T47D (cell line): ENCODE measurements at regions not wholly inside any gene's neighbourhood (a gene's known extent, or its start where the extent isn't known, plus 50 kb on each side); places are given as distances from the start of the nearest gene placed in this dataset.

Source experiments
- DNase-seq, 2 experiments: peaks; one replicate each; pipeline versions ENCODE4 v3.0.0 to v3.0.0-alpha.2; 2011 to 2012; ENCODE audit warnings: low read depth in 1 of 2, low spot score in 1 of 2
- JUND ChIP-seq: IDR thresholded peaks from 2 replicates; pipeline ENCODE4 v1.6.1; 2012; ENCODE audit warnings: low read depth
- in situ Hi-C: cut with HindIII; loops from 2 replicates; pipeline ENCODE4 v1.10.0; 2016; ENCODE audit warnings: low sequenced_read_pairs, low pct_unique_long_range_greater_than_20kb

GRCh38 chr7:86949779-86950260 lies 109.6 kb downstream of the ELAPOR2 start:
- in situ Hi-C loops: no loop called here
- no peak for TF ChIP-seq JUND
- DNase-seq: no peak

- no peak for DNase-seq
- in situ Hi-C loops: no loop called here
These were observed 110.2 kb downstream of the ELAPOR2 start for GRCh38 chr7:86949052-86949778.

GRCh38 chr7:86947929-86948328 lies 111.5 kb downstream of the ELAPOR2 start:
- in situ Hi-C loops: no loop called here
- no peak for TF ChIP-seq JUND
- DNase-seq: no peak

More at GRCh38 chr7:86949052-86949778, 110.2 kb downstream of the ELAPOR2 start:
- no peak for TF ChIP-seq JUND

GRCh38 chr7:86943447-86943846 lies 116.0 kb downstream of the ELAPOR2 start:
- TF ChIP-seq JUND: no peak
- in situ Hi-C loops: no loop called here
- no peak for DNase-seq

GRCh38 chr7:86942995-86943394 lies 116.5 kb downstream of the ELAPOR2 start:
- DNase-seq: no peak
- TF ChIP-seq JUND: no peak
- in situ Hi-C loops: no loop called here

GRCh38 chr7:86942081-86942480 lies 117.4 kb downstream of the ELAPOR2 start:
- no peak for TF ChIP-seq JUND
- in situ Hi-C loops: no loop called here
- DNase-seq: no peak

- peak; percentile 28 to 89 for DNase-seq
- in situ Hi-C loops: no loop called here
- TF ChIP-seq JUND: no peak
These were observed 120.1 kb downstream of the ELAPOR2 start for GRCh38 chr7:86939197-86939814.

- DNase-seq: no peak
- TF ChIP-seq JUND: no peak
- in situ Hi-C loops: no loop called here
These were observed 122.0 kb downstream of the ELAPOR2 start for GRCh38 chr7:86937363-86937878.

GRCh38 chr7:86933295-86933845 lies 126.1 kb downstream of the ELAPOR2 start:
- DNase-seq: no peak
- in situ Hi-C loops: no loop called here
- TF ChIP-seq JUND: no peak

- DNase-seq: no peak
- TF ChIP-seq JUND: no peak
- in situ Hi-C loops: no loop called here
These were observed 127.4 kb downstream of the ELAPOR2 start for GRCh38 chr7:86932038-86932512.

GRCh38 chr7:86931439-86931838 lies 128.0 kb downstream of the ELAPOR2 start:
- DNase-seq: no peak
- TF ChIP-seq JUND: no peak
- in situ Hi-C loops: no loop called here

- no peak for DNase-seq
- no peak for TF ChIP-seq JUND
- in situ Hi-C loops: no loop called here
These were observed 128.7 kb downstream of the ELAPOR2 start for GRCh38 chr7:86930554-86931307.
